ENCODE measurements at regions not wholly inside any gene's neighbourhood (a gene's known extent, or its start where the extent isn't known, plus 50 kb on each side); places are given as distances from the start of the nearest gene placed in this dataset.

GRCh38 chr2:45330637-45331409 lies 280.2 kb downstream of the SRBD1 start:
- TF ChIP-seq ZFP3 (CRISPR knock-in tag; IDR thresholded peaks at IDR 0.05) (no peak), TCF4 (CRISPR knock-in tag; IDR thresholded peaks at IDR 0.05; ENCODE audit: borderline replicate concordance) (no peak), PATZ1 (CRISPR knock-in tag; IDR thresholded peaks at IDR 0.05; ENCODE audit: borderline replicate concordance) (no peak), GLIS3 (CRISPR knock-in tag; IDR thresholded peaks at IDR 0.05) (no peak), ZFP30 (CRISPR knock-in tag; IDR thresholded peaks at IDR 0.05) (no peak), ZNF8 (CRISPR knock-in tag; IDR thresholded peaks at IDR 0.05) (no peak), ZNF565 (CRISPR knock-in tag; conservative IDR thresholded peaks at IDR 0.05; ENCODE audit: low read depth) (no peak), CSRNP3 (CRISPR knock-in tag; IDR thresholded peaks at IDR 0.05) (no peak), SNAI2 (CRISPR knock-in tag; IDR thresholded peaks at IDR 0.05) (no peak), OSR1 (CRISPR knock-in tag; IDR thresholded peaks at IDR 0.05) (no peak), TOX (CRISPR knock-in tag; IDR thresholded peaks at IDR 0.05; ENCODE audit: borderline replicate concordance) (no peak), CSDC2 (CRISPR knock-in tag; IDR thresholded peaks at IDR 0.05) (no peak), POU6F1 (CRISPR knock-in tag; IDR thresholded peaks at IDR 0.05; ENCODE audit: borderline replicate concordance, low read depth) (no peak), ARNTL (CRISPR knock-in tag; IDR thresholded peaks at IDR 0.05; ENCODE audit: borderline replicate concordance, low read depth) (no peak)
